ENCODE measurements at regions not wholly inside any gene's neighbourhood (a gene's known extent, or its start where the extent isn't known, plus 50 kb on each side); places are given as distances from the start of the nearest gene placed in this dataset.
A peak's percentile ranks its signal among the peaks of the same experiment; 100 is the strongest.

- Histone ChIP-seq H3K27me3 (no peaks in the 10 kb centered on the region), H3K36me3 (no peaks in the 10 kb centered on the region), H3K9me3 (no peaks in the 10 kb centered on the region), H3K4me1 (peaks cover 0 to 10% of the 10 kb centered on the region in 2 donors), H3K4me3 (no peak overlapping the region), H3K27ac (peak overlapping the region in 1 of 2 donors; percentile 61)
- DNase-seq (ENCODE audit: low spot score): no peak
- no peak for TF ChIP-seq CTCF (IDR thresholded peaks at IDR 0.05)
Observed at GRCh38 chr2:8615576-8616281, 66.1 kb upstream of the ID2 start.

GRCh38 chr2:8617048-8617447, 64.8 kb upstream of the ID2 start:
- no peak for TF ChIP-seq CTCF (IDR thresholded peaks at IDR 0.05)
- Histone ChIP-seq H3K9me3 (no peaks in the 10 kb centered on the region), H3K36me3 (no peaks in the 10 kb centered on the region), H3K4me3 (no peak overlapping the region), H3K27ac (no peak overlapping the region), H3K4me1 (peaks cover 0 to 10% of the 10 kb centered on the region in 2 donors), H3K27me3 (no peaks in the 10 kb centered on the region)
- DNase-seq (ENCODE audit: low spot score): no peak

- Histone ChIP-seq H3K27ac (no peak overlapping the region), H3K4me3 (no peak overlapping the region), H3K4me1 (peaks cover 0 to 10% of the 10 kb centered on the region in 2 donors), H3K36me3 (no peaks in the 10 kb centered on the region), H3K27me3 (no peaks in the 10 kb centered on the region), H3K9me3 (no peaks in the 10 kb centered on the region)
- DNase-seq (ENCODE audit: low spot score): no peak
- TF ChIP-seq CTCF (IDR thresholded peaks at IDR 0.05): no peak
Observed at GRCh38 chr2:8617590-8617989, 64.3 kb upstream of the ID2 start.

- no peaks in the 10 kb centered on the region for H3K9me3 ChIP-seq
- H3K4me3 ChIP-seq: no peak overlapping the region
- DNase-seq (ENCODE audit: low spot score): no peak
- no peaks in the 10 kb centered on the region for H3K27me3 ChIP-seq
- H3K36me3 ChIP-seq: no peaks in the 10 kb centered on the region
- TF ChIP-seq CTCF (IDR thresholded peaks at IDR 0.05): no peak
- no peak overlapping the region for H3K27ac ChIP-seq
- peaks cover 0 to 10% of the 10 kb centered on the region in 2 donors for H3K4me1 ChIP-seq
Observed at GRCh38 chr2:8619071-8619470, 62.8 kb upstream of the ID2 start.

- no peak for TF ChIP-seq CTCF (IDR thresholded peaks at IDR 0.05)
- no peak overlapping the region for H3K27ac ChIP-seq
- no peak overlapping the region for H3K4me3 ChIP-seq
- no peaks in the 10 kb centered on the region for H3K9me3 ChIP-seq
- H3K36me3 ChIP-seq: no peaks in the 10 kb centered on the region
- peaks cover 0 to 8% of the 10 kb centered on the region in 2 donors for H3K4me1 ChIP-seq
- DNase-seq (ENCODE audit: low spot score): no peak
- no peaks in the 10 kb centered on the region for H3K27me3 ChIP-seq
Observed at GRCh38 chr2:8620611-8621382, 61.1 kb upstream of the ID2 start.

All from right atrium auricular region (tissue), 2 donors.